Karpas-422 (cell line): ENCODE measurements at regions not wholly inside any gene's neighbourhood (a gene's known extent, or its start where the extent isn't known, plus 50 kb on each side); places are given as distances from the start of the nearest gene placed in this dataset.

ENCODE experiments used
- DNase-seq: peaks from one replicate; pipeline ENCODE4 v3.0.0-alpha.2; 2015
- H2AFZ ChIP-seq: fragments of 200-600 bp; sonication (generic); 2 replicates; pipeline ENCODE4 v1.6.1; 2014; ENCODE audit warnings: antibody characterized with exemption, low read length, mixed read lengths
- H3K27ac ChIP-seq: fragments of 200-600 bp; sonication (generic); 2 replicates; pipeline ENCODE4 v1.5.1; 2014; ENCODE audit warnings: mild to moderate bottlenecking, low read length, moderate library complexity
- H3K27me3 ChIP-seq: fragments of 200-600 bp; sonication (generic); 2 replicates; pipeline ENCODE4 v1.6.1; 2014; ENCODE audit warnings: low read length, mixed read lengths
- H3K36me3 ChIP-seq: fragments of 200-600 bp; sonication (generic); 2 replicates; pipeline ENCODE4 v1.6.1; 2014; ENCODE audit warnings: low read length, mixed read lengths; ENCODE audit not compliant: insufficient read depth
- H3K4me1 ChIP-seq: fragments of 200-600 bp; sonication (generic); 2 replicates; pipeline ENCODE4 v1.6.1; 2014; ENCODE audit warnings: mild to moderate bottlenecking, low read length, mixed read lengths
- H3K4me2 ChIP-seq: fragments of 200-600 bp; sonication (generic); 2 replicates; pipeline ENCODE4 v1.6.1; 2014; ENCODE audit warnings: low read length, low read depth, mild to moderate bottlenecking; ENCODE audit not compliant: poor library complexity, severe bottlenecking
- H3K4me3 ChIP-seq: fragments of 200-600 bp; sonication (generic); 2 replicates; pipeline ENCODE4 v1.5.1; 2014; ENCODE audit warnings: mild to moderate bottlenecking, antibody characterized with exemption, low read length, mixed read lengths
- H3K79me2 ChIP-seq: fragments of 200-600 bp; sonication (generic); 2 replicates; pipeline ENCODE4 v1.6.1; 2014; ENCODE audit warnings: mild to moderate bottlenecking, low read length, mixed read lengths
- H3K9ac ChIP-seq: fragments of 200-600 bp; sonication (generic); 2 replicates; pipeline ENCODE4 v1.6.0; 2014; ENCODE audit warnings: low read length
- H3K9me2 ChIP-seq: fragments of 200-600 bp; sonication (generic), shearing (Covaris generic); replicated peaks from 2 replicates; pipeline ENCODE4 v1.6.0; 2014; ENCODE audit warnings: mild to moderate bottlenecking, low read length, moderate library complexity; ENCODE audit not compliant: insufficient read depth
- H3K9me3 ChIP-seq: fragments of 300-700, 200-600 bp; sonication (generic); 2 replicates; pipeline ENCODE4 v1.6.1; 2014; ENCODE audit warnings: low read length, mixed read lengths
- H4K20me1 ChIP-seq: fragments of 200-600 bp; sonication (generic); 2 replicates; pipeline ENCODE4 v1.6.1; 2014; ENCODE audit warnings: mild to moderate bottlenecking, antibody characterized with exemption, low read length, low read depth; ENCODE audit not compliant: insufficient read depth

GRCh38 chr3:88623709-88624108 lies 473.9 kb downstream of the C3orf38 start:
- no peak overlapping the region for H3K27ac ChIP-seq
- H3K36me3 ChIP-seq, result no peaks in the 10 kb centered on the region
- DNase-seq, result no peak

GRCh38 chr3:88626456-88627120 lies 476.8 kb downstream of the C3orf38 start:
- DNase-seq, result no peak
- Histone ChIP-seq H3K9me3 (peaks cover 3% of the 10 kb centered on the region; the same call in 1 of the 2 replicates), H3K36me3 (no peaks in the 10 kb centered on the region)

More at GRCh38 chr3:88623709-88624108, 473.9 kb downstream of the C3orf38 start:
- Histone ChIP-seq H3K9ac (no peak overlapping the region), H3K27me3 (no peaks in the 10 kb centered on the region), H4K20me1 (no peaks in the 10 kb centered on the region), H3K9me3 (peaks cover 3% of the 10 kb centered on the region; the same call in 1 of the 2 replicates), H3K4me1 (no peaks in the 10 kb centered on the region), H3K4me3 (no peak overlapping the region), H3K79me2 (no peaks in the 10 kb centered on the region), H3K4me2 (no peak overlapping the region), H3K9me2 (no peaks in the 10 kb centered on the region), H2AFZ (no peak overlapping the region)

GRCh38 chr3:88628901-88629300 lies 478.5 kb upstream of the EPHA3 start:
- no peak overlapping the region for H3K27ac ChIP-seq
- no peaks in the 10 kb centered on the region for H3K36me3 ChIP-seq
- no peak overlapping the region for H3K4me2 ChIP-seq
- no peaks in the 10 kb centered on the region for H3K79me2 ChIP-seq
- H3K27me3 ChIP-seq, result no peaks in the 10 kb centered on the region
- no peaks in the 10 kb centered on the region for H4K20me1 ChIP-seq
- DNase-seq, result no peak
- peaks cover 3% of the 10 kb centered on the region; the same call in 1 of the 2 replicates for H3K9me3 ChIP-seq
- no peak overlapping the region for H2AFZ ChIP-seq
- no peak overlapping the region for H3K4me3 ChIP-seq
- no peaks in the 10 kb centered on the region for H3K9me2 ChIP-seq
- no peaks in the 10 kb centered on the region for H3K4me1 ChIP-seq
- no peak overlapping the region for H3K9ac ChIP-seq

More at GRCh38 chr3:88626456-88627120, 476.8 kb downstream of the C3orf38 start:
- no peaks in the 10 kb centered on the region for H3K9me2 ChIP-seq
- no peaks in the 10 kb centered on the region for H3K27me3 ChIP-seq
- H3K79me2 ChIP-seq, result no peaks in the 10 kb centered on the region
- H3K4me1 ChIP-seq, result no peaks in the 10 kb centered on the region
- no peaks in the 10 kb centered on the region for H4K20me1 ChIP-seq
- H3K4me3 ChIP-seq, result no peak overlapping the region
- no peak overlapping the region for H3K9ac ChIP-seq
- no peak overlapping the region for H3K4me2 ChIP-seq
- no peak overlapping the region for H2AFZ ChIP-seq
- H3K27ac ChIP-seq, result no peak overlapping the region

- Histone ChIP-seq H3K27ac (no peak overlapping the region), H3K79me2 (no peaks in the 10 kb centered on the region), H3K36me3 (no peaks in the 10 kb centered on the region), H3K9ac (no peak overlapping the region), H3K4me2 (no peak overlapping the region), H3K4me3 (no peak overlapping the region), H2AFZ (no peak overlapping the region), H3K4me1 (no peaks in the 10 kb centered on the region), H3K27me3 (no peaks in the 10 kb centered on the region), H3K9me2 (no peaks in the 10 kb centered on the region), H3K9me3 (peaks cover 6% of the 10 kb centered on the region; the same call in 1 of the 2 replicates), H4K20me1 (no peaks in the 10 kb centered on the region)
- DNase-seq, result no peak
Measured at GRCh38 chr3:88632226-88632625, 475.2 kb upstream of the EPHA3 start.

- Histone ChIP-seq H3K4me1 (no peaks in the 10 kb centered on the region), H3K36me3 (no peaks in the 10 kb centered on the region), H2AFZ (no peak overlapping the region), H3K4me2 (no peak overlapping the region), H3K4me3 (no peak overlapping the region), H3K9me2 (no peaks in the 10 kb centered on the region), H3K27me3 (no peaks in the 10 kb centered on the region), H4K20me1 (no peaks in the 10 kb centered on the region), H3K79me2 (no peaks in the 10 kb centered on the region), H3K27ac (no peak overlapping the region), H3K9me3 (peaks cover 12% of the 10 kb centered on the region), H3K9ac (no peak overlapping the region)
- no peak for DNase-seq
Measured at GRCh38 chr3:88640581-88640980, 466.8 kb upstream of the EPHA3 start.

- H3K9me2 ChIP-seq, result no peaks in the 10 kb centered on the region
- H3K4me3 ChIP-seq, result no peak overlapping the region
- no peaks in the 10 kb centered on the region for H3K4me1 ChIP-seq
- H3K27ac ChIP-seq, result no peak overlapping the region
- no peak overlapping the region for H3K4me2 ChIP-seq
- H4K20me1 ChIP-seq, result no peaks in the 10 kb centered on the region
- no peaks in the 10 kb centered on the region for H3K79me2 ChIP-seq
- no peaks in the 10 kb centered on the region for H3K27me3 ChIP-seq
- H3K9ac ChIP-seq, result no peak overlapping the region
- no peak overlapping the region for H2AFZ ChIP-seq
- H3K36me3 ChIP-seq, result no peaks in the 10 kb centered on the region
- DNase-seq, result no peak
- H3K9me3 ChIP-seq, result peaks cover 12% of the 10 kb centered on the region
Measured at GRCh38 chr3:88641033-88641604, 466.3 kb upstream of the EPHA3 start.

GRCh38 chr3:88657459-88657858 lies 450.0 kb upstream of the EPHA3 start:
- no peaks in the 10 kb centered on the region for H3K27me3 ChIP-seq
- H3K4me3 ChIP-seq, result no peak overlapping the region
- no peak overlapping the region for H2AFZ ChIP-seq
- H3K9me2 ChIP-seq, result no peaks in the 10 kb centered on the region
- no peak overlapping the region for H3K4me2 ChIP-seq
- H3K79me2 ChIP-seq, result no peaks in the 10 kb centered on the region
- peaks cover 3% of the 10 kb centered on the region for H3K9me3 ChIP-seq
- no peaks in the 10 kb centered on the region for H3K36me3 ChIP-seq
- DNase-seq, result no peak
- H3K4me1 ChIP-seq, result no peaks in the 10 kb centered on the region
- H3K27ac ChIP-seq, result no peak overlapping the region
- no peaks in the 10 kb centered on the region for H4K20me1 ChIP-seq
- no peak overlapping the region for H3K9ac ChIP-seq

GRCh38 chr3:88661433-88661824 lies 446.0 kb upstream of the EPHA3 start:
- Histone ChIP-seq H2AFZ (no peak overlapping the region), H3K9me2 (no peaks in the 10 kb centered on the region), H3K4me2 (no peak overlapping the region), H3K79me2 (no peaks in the 10 kb centered on the region), H3K9ac (no peak overlapping the region), H3K4me1 (no peaks in the 10 kb centered on the region), H3K9me3 (peaks cover 9% of the 10 kb centered on the region), H3K4me3 (no peak overlapping the region), H3K36me3 (no peaks in the 10 kb centered on the region), H3K27ac (no peak overlapping the region), H3K27me3 (no peaks in the 10 kb centered on the region), H4K20me1 (no peaks in the 10 kb centered on the region)
- no peak for DNase-seq
